Activated CD4-positive, alpha-beta memory T cell treated with anti-CD3 and anti-CD28 coated beads for 36 hours (primary cell): ENCODE measurements at regions not wholly inside any gene's neighbourhood (a gene's known extent, or its start where the extent isn't known, plus 50 kb on each side); places are given as distances from the start of the nearest gene placed in this dataset.

Experiments used
- CTCF ChIA-PET: fragments of 350-600 bp; sonication (Branson Sonifier 250); formaldehyde crosslinking; loops from one replicate; lab custom pipeline; 2021; ENCODE audit warnings: antibody characterized with exemption, inconsistent platforms; lab: Charles Lee
- POLR2A ChIA-PET: fragments of 350-600 bp; sonication (Branson Sonifier 250); formaldehyde crosslinking; loops from one replicate; lab custom pipeline; 2021; ENCODE audit warnings: antibody characterized with exemption; lab: Charles Lee
- DNase-seq: peaks from one replicate; pipeline ENCODE4 v3.0.0-alpha.2; 2020
- H3K27ac Mint-ChIP-seq: one replicate; pipeline ENCODE4 v1.8.0; 2021; ENCODE audit warnings: mixed read lengths
- H3K27me3 Mint-ChIP-seq: one replicate; pipeline ENCODE4 v1.8.0; 2021; ENCODE audit warnings: mixed read lengths
- H3K36me3 Mint-ChIP-seq: one replicate; pipeline ENCODE4 v1.8.0; 2021; ENCODE audit warnings: mixed read lengths
- H3K4me1 Mint-ChIP-seq: one replicate; pipeline ENCODE4 v1.8.0; 2021; ENCODE audit warnings: low read depth, mixed read lengths
- H3K4me3 Mint-ChIP-seq: one replicate; pipeline ENCODE4 v1.8.0; 2021; ENCODE audit warnings: mild to moderate bottlenecking, mixed read lengths
- H3K9me3 Mint-ChIP-seq: one replicate; pipeline ENCODE4 v1.8.0; 2021; ENCODE audit warnings: mixed read lengths
- intact Hi-C: fragments of 100-400 bp; cut with micrococcal nuclease; formaldehyde crosslinking; loops from one replicate; pipeline ENCODE4 v1.15.1; 2023

- H3K9me3 Mint-ChIP-seq = no peaks in the 10 kb centered on the region
- DNase-seq = no peak
- intact Hi-C loops = no loop called here
- no peak overlapping the region for H3K27ac Mint-ChIP-seq
- ChIA-PET POLR2A (no interaction called here), CTCF (interaction anchor here (0.7 kb wide), 1 partner anchor 1408 kb away, joined by 4 read pairs; no protein-coding TSS in a partner anchor)
- no peaks in the 10 kb centered on the region for H3K27me3 Mint-ChIP-seq
- no peaks in the 10 kb centered on the region for H3K36me3 Mint-ChIP-seq
- H3K4me3 Mint-ChIP-seq = no peak overlapping the region
- H3K4me1 Mint-ChIP-seq = no peaks in the 10 kb centered on the region
Measured at GRCh38 chr7:114312649-114313048, 102.0 kb upstream of the FOXP2 start.

GRCh38 chr7:114310345-114311110 lies 104.1 kb upstream of the FOXP2 start:
- Mint-ChIP-seq H3K4me1 (no peaks in the 10 kb centered on the region), H3K9me3 (no peaks in the 10 kb centered on the region), H3K27me3 (no peaks in the 10 kb centered on the region), H3K4me3 (no peak overlapping the region), H3K27ac (no peak overlapping the region), H3K36me3 (no peaks in the 10 kb centered on the region)
- CTCF ChIA-PET = interaction anchor here (0.6 kb wide), 1 partner anchor 544 kb away, joined by 5 read pairs; no protein-coding TSS in a partner anchor
- DNase-seq = no peak
- POLR2A ChIA-PET = interaction anchor here (0.6 kb wide), 1 partner anchor 353 kb away, joined by 3 read pairs; no protein-coding TSS in a partner anchor
- intact Hi-C loops = no loop called here

- intact Hi-C loops = no loop called here
- no peaks in the 10 kb centered on the region for H3K4me1 Mint-ChIP-seq
- H3K27me3 Mint-ChIP-seq = no peaks in the 10 kb centered on the region
- DNase-seq = no peak
- no peak overlapping the region for H3K27ac Mint-ChIP-seq
- no peaks in the 10 kb centered on the region for H3K36me3 Mint-ChIP-seq
- CTCF ChIA-PET = no interaction called here
- POLR2A ChIA-PET = no interaction called here
- H3K9me3 Mint-ChIP-seq = no peaks in the 10 kb centered on the region
- H3K4me3 Mint-ChIP-seq = no peak overlapping the region
Measured at GRCh38 chr7:114309729-114310128, 104.9 kb upstream of the FOXP2 start.

GRCh38 chr7:114303301-114303700 lies 111.3 kb upstream of the FOXP2 start:
- no peak overlapping the region for H3K4me3 Mint-ChIP-seq
- intact Hi-C loops = no loop called here
- H3K27ac Mint-ChIP-seq = no peak overlapping the region
- H3K36me3 Mint-ChIP-seq = no peaks in the 10 kb centered on the region
- ChIA-PET POLR2A (no interaction called here), CTCF (no interaction called here)
- H3K4me1 Mint-ChIP-seq = no peaks in the 10 kb centered on the region
- no peak for DNase-seq
- H3K27me3 Mint-ChIP-seq = no peaks in the 10 kb centered on the region
- no peaks in the 10 kb centered on the region for H3K9me3 Mint-ChIP-seq

GRCh38 chr7:114302858-114303257 lies 111.8 kb upstream of the FOXP2 start:
- ChIA-PET POLR2A (no interaction called here), CTCF (no interaction called here)
- intact Hi-C loops = no loop called here
- no peaks in the 10 kb centered on the region for H3K36me3 Mint-ChIP-seq
- H3K4me1 Mint-ChIP-seq = no peaks in the 10 kb centered on the region
- no peaks in the 10 kb centered on the region for H3K9me3 Mint-ChIP-seq
- no peak overlapping the region for H3K27ac Mint-ChIP-seq
- no peaks in the 10 kb centered on the region for H3K27me3 Mint-ChIP-seq
- no peak for DNase-seq
- no peak overlapping the region for H3K4me3 Mint-ChIP-seq

GRCh38 chr7:114298011-114298410 lies 116.6 kb upstream of the FOXP2 start:
- Mint-ChIP-seq H3K4me3 (no peak overlapping the region), H3K4me1 (no peaks in the 10 kb centered on the region), H3K27ac (no peak overlapping the region), H3K36me3 (no peaks in the 10 kb centered on the region), H3K27me3 (no peaks in the 10 kb centered on the region), H3K9me3 (no peaks in the 10 kb centered on the region)
- no peak for DNase-seq
- intact Hi-C loops = no loop called here
- ChIA-PET POLR2A (no interaction called here), CTCF (no interaction called here)

GRCh38 chr7:114297121-114297520 lies 117.5 kb upstream of the FOXP2 start:
- ChIA-PET POLR2A (no interaction called here), CTCF (no interaction called here)
- DNase-seq = no peak
- Mint-ChIP-seq H3K36me3 (no peaks in the 10 kb centered on the region), H3K27ac (no peak overlapping the region), H3K27me3 (no peaks in the 10 kb centered on the region), H3K4me3 (no peak overlapping the region), H3K9me3 (no peaks in the 10 kb centered on the region), H3K4me1 (no peaks in the 10 kb centered on the region)
- intact Hi-C loops = no loop called here

GRCh38 chr7:114295522-114295921 lies 119.1 kb upstream of the FOXP2 start:
- ChIA-PET POLR2A (no interaction called here), CTCF (no interaction called here)
- no peaks in the 10 kb centered on the region for H3K36me3 Mint-ChIP-seq
- H3K9me3 Mint-ChIP-seq = no peaks in the 10 kb centered on the region
- no peaks in the 10 kb centered on the region for H3K27me3 Mint-ChIP-seq
- no peak for DNase-seq
- intact Hi-C loops = no loop called here
- H3K27ac Mint-ChIP-seq = no peak overlapping the region
- H3K4me3 Mint-ChIP-seq = no peak overlapping the region
- no peaks in the 10 kb centered on the region for H3K4me1 Mint-ChIP-seq

- POLR2A ChIA-PET = no interaction called here
- no peak overlapping the region for H3K27ac Mint-ChIP-seq
Measured at GRCh38 chr7:114294036-114294435, 120.6 kb upstream of the FOXP2 start.

GRCh38 chr7:114293289-114294012 lies 121.2 kb upstream of the FOXP2 start:
- POLR2A ChIA-PET = no interaction called here
- H3K9me3 Mint-ChIP-seq = no peaks in the 10 kb centered on the region
- no peaks in the 10 kb centered on the region for H3K27me3 Mint-ChIP-seq
- CTCF ChIA-PET = no interaction called here
- H3K4me1 Mint-ChIP-seq = no peaks in the 10 kb centered on the region
- no peak overlapping the region for H3K4me3 Mint-ChIP-seq
- no peak overlapping the region for H3K27ac Mint-ChIP-seq
- no peaks in the 10 kb centered on the region for H3K36me3 Mint-ChIP-seq
- intact Hi-C loops = no loop called here
- no peak for DNase-seq

More at GRCh38 chr7:114294036-114294435, 120.6 kb upstream of the FOXP2 start:
- intact Hi-C loops = no loop called here
- no peaks in the 10 kb centered on the region for H3K27me3 Mint-ChIP-seq
- H3K9me3 Mint-ChIP-seq = no peaks in the 10 kb centered on the region
- no peak overlapping the region for H3K4me3 Mint-ChIP-seq
- H3K4me1 Mint-ChIP-seq = no peaks in the 10 kb centered on the region
- CTCF ChIA-PET = no interaction called here
- H3K36me3 Mint-ChIP-seq = no peaks in the 10 kb centered on the region
- no peak for DNase-seq

- peaks cover 2% of the 10 kb centered on the region for H3K27me3 Mint-ChIP-seq
- ChIA-PET CTCF (no interaction called here), POLR2A (no interaction called here)
- intact Hi-C loops = no loop called here
- no peak overlapping the region for H3K4me3 Mint-ChIP-seq
- no peak for DNase-seq
- no peaks in the 10 kb centered on the region for H3K4me1 Mint-ChIP-seq
- no peak overlapping the region for H3K27ac Mint-ChIP-seq
- H3K9me3 Mint-ChIP-seq = no peaks in the 10 kb centered on the region
- no peaks in the 10 kb centered on the region for H3K36me3 Mint-ChIP-seq
Measured at GRCh38 chr7:114279901-114280300, 134.7 kb upstream of the FOXP2 start.

GRCh38 chr7:114273218-114273617 lies 141.4 kb upstream of the FOXP2 start:
- H3K4me3 Mint-ChIP-seq = no peak overlapping the region
- no peak overlapping the region for H3K27ac Mint-ChIP-seq
- ChIA-PET CTCF (no interaction called here), POLR2A (no interaction called here)
- H3K9me3 Mint-ChIP-seq = no peaks in the 10 kb centered on the region
- no peak for DNase-seq
- intact Hi-C loops = no loop called here
- no peaks in the 10 kb centered on the region for H3K36me3 Mint-ChIP-seq
- no peaks in the 10 kb centered on the region for H3K4me1 Mint-ChIP-seq
- H3K27me3 Mint-ChIP-seq = peaks cover 2% of the 10 kb centered on the region
